MM.1S (cell line): ENCODE measurements at regions not wholly inside any gene's neighbourhood (a gene's known extent, or its start where the extent isn't known, plus 50 kb on each side); places are given as distances from the start of the nearest gene placed in this dataset.

Experiments
- DNase-seq: peaks from one replicate; pipeline ENCODE4 v3.0.0-alpha.2; 2015
- H2AFZ ChIP-seq: fragments of 300-600 bp; sonication (generic); 2 replicates; pipeline ENCODE4 v1.6.0; 2016; ENCODE audit warnings: antibody characterized with exemption, low read length
- H3F3A ChIP-seq: fragments of 300-600 bp; sonication (generic); 2 replicates; pipeline ENCODE4 v1.6.1; 2016; ENCODE audit warnings: mild to moderate bottlenecking, antibody characterized with exemption, low read length, moderate library complexity, mixed read lengths; ENCODE audit not compliant: insufficient read depth
- H3K27ac ChIP-seq: fragments of 300-600 bp; sonication (generic); 2 replicates; pipeline ENCODE4 v1.5.1; 2016; ENCODE audit warnings: mild to moderate bottlenecking, low read length
- H3K27me3 ChIP-seq: fragments of 300-600 bp; sonication (generic); replicated peaks from 2 replicates; pipeline ENCODE4 v1.6.0; 2016; ENCODE audit warnings: low read length; ENCODE audit not compliant: insufficient read depth
- H3K36me3 ChIP-seq: fragments of 300-600 bp; sonication (generic); replicated peaks from 2 replicates; pipeline ENCODE4 v1.6.1; 2016; ENCODE audit warnings: mild to moderate bottlenecking, low read length, mixed read lengths; ENCODE audit not compliant: insufficient read depth
- H3K4me1 ChIP-seq: fragments of 300-600 bp; sonication (generic); 2 replicates; pipeline ENCODE4 v1.6.1; 2016; ENCODE audit warnings: low read length, mixed read lengths
- H3K4me2 ChIP-seq: fragments of 300-600 bp; sonication (generic); 2 replicates; pipeline ENCODE4 v1.6.0; 2016; ENCODE audit warnings: low read depth, low read length
- H3K4me3 ChIP-seq: fragments of 300-600 bp; sonication (generic); 2 replicates; pipeline ENCODE4 v1.5.1; 2016; ENCODE audit warnings: low read length, mixed read lengths
- H3K79me2 ChIP-seq: fragments of 300-600 bp; sonication (generic); 2 replicates; pipeline ENCODE4 v1.6.1; 2016; ENCODE audit warnings: mixed run types, low read length, mixed read lengths
- H3K9ac ChIP-seq: fragments of 300-600 bp; sonication (generic); 2 replicates; pipeline ENCODE4 v1.6.1; 2016; ENCODE audit warnings: low read length, mixed read lengths
- H3K9me2 ChIP-seq: fragments of 300-600 bp; sonication (generic); replicated peaks from 2 replicates; pipeline ENCODE4 v1.6.1; 2016; ENCODE audit warnings: mild to moderate bottlenecking, low read length, mixed read lengths; ENCODE audit not compliant: insufficient read depth
- H3K9me3 ChIP-seq: fragments of 300-600 bp; sonication (generic); replicated peaks from 2 replicates; pipeline ENCODE4 v1.6.1; 2016; ENCODE audit warnings: mild to moderate bottlenecking, low read length, mixed read lengths; ENCODE audit not compliant: insufficient read depth
- H4K20me1 ChIP-seq: fragments of 300-600 bp; sonication (generic); 2 replicates; pipeline ENCODE4 v1.6.1; 2016; ENCODE audit warnings: mild to moderate bottlenecking, low read length, moderate library complexity, mixed read lengths; ENCODE audit not compliant: insufficient read depth
- CTCF ChIP-seq: fragments of 300-600 bp; sonication (generic); IDR thresholded peaks from 2 replicates; pipeline ENCODE4 v1.5.1; 2016; ENCODE audit warnings: antibody characterized with exemption, low read length, mixed read lengths
- EZH2 ChIP-seq: fragments of 300-600 bp; sonication (generic); optimal IDR thresholded peaks from 2 replicates; pipeline ENCODE3; 2017; ENCODE audit warnings: low read depth, mild to moderate bottlenecking, antibody characterized with exemption, low read length, mixed read lengths
- EZH2phosphoT487 ChIP-seq: fragments of 300-600 bp; sonication (generic); IDR thresholded peaks from 2 replicates; pipeline ENCODE4 v1.6.1; 2018; ENCODE audit warnings: antibody characterized with exemption, low read length

- Histone ChIP-seq H3K4me3 (no peak overlapping the region), H3K27ac (no peak overlapping the region), H2AFZ (no peak overlapping the region), H3K9me2 (no peaks in the 10 kb centered on the region), H3K9me3 (no peaks in the 10 kb centered on the region), H3K27me3 (no peaks in the 10 kb centered on the region), H3K79me2 (no peaks in the 10 kb centered on the region), H3K36me3 (no peaks in the 10 kb centered on the region), H3K4me2 (no peak overlapping the region), H4K20me1 (no peaks in the 10 kb centered on the region), H3K4me1 (no peaks in the 10 kb centered on the region), H3K9ac (no peak overlapping the region), H3F3A (no peaks in the 10 kb centered on the region)
- no peak for TF ChIP-seq EZH2
- no peak for TF ChIP-seq CTCF
- no peak for TF ChIP-seq EZH2phosphoT487
- no peak for DNase-seq
Measured at GRCh38 chr14:55929136-55929535, 189.1 kb upstream of the PELI2 start.

- H3K9ac ChIP-seq, result no peak overlapping the region
- no peaks in the 10 kb centered on the region for H4K20me1 ChIP-seq
- no peaks in the 10 kb centered on the region for H3K36me3 ChIP-seq
- H3K79me2 ChIP-seq, result no peaks in the 10 kb centered on the region
- H3K4me1 ChIP-seq, result no peaks in the 10 kb centered on the region
- no peak overlapping the region for H3K4me2 ChIP-seq
- H3K9me2 ChIP-seq, result no peaks in the 10 kb centered on the region
- H3F3A ChIP-seq, result no peaks in the 10 kb centered on the region
- H3K4me3 ChIP-seq, result no peak overlapping the region
- DNase-seq, result no peak
- H3K9me3 ChIP-seq, result no peaks in the 10 kb centered on the region
- no peak for TF ChIP-seq CTCF
- no peak for TF ChIP-seq EZH2
- TF ChIP-seq EZH2phosphoT487, result no peak
- no peak overlapping the region for H2AFZ ChIP-seq
- no peak overlapping the region for H3K27ac ChIP-seq
- no peaks in the 10 kb centered on the region for H3K27me3 ChIP-seq
Measured at GRCh38 chr14:55930016-55930784, 188.0 kb upstream of the PELI2 start.

- no peaks in the 10 kb centered on the region for H3K9me3 ChIP-seq
- H3K79me2 ChIP-seq, result no peaks in the 10 kb centered on the region
- no peaks in the 10 kb centered on the region for H3F3A ChIP-seq
- DNase-seq, result no peak
- no peak overlapping the region for H3K4me3 ChIP-seq
- H4K20me1 ChIP-seq, result no peaks in the 10 kb centered on the region
- H3K4me1 ChIP-seq, result no peaks in the 10 kb centered on the region
- H3K9me2 ChIP-seq, result no peaks in the 10 kb centered on the region
- H3K36me3 ChIP-seq, result no peaks in the 10 kb centered on the region
- H3K27ac ChIP-seq, result no peak overlapping the region
- no peak overlapping the region for H2AFZ ChIP-seq
- H3K4me2 ChIP-seq, result no peak overlapping the region
- TF ChIP-seq EZH2phosphoT487 (no peak), CTCF (no peak), EZH2 (no peak)
- no peaks in the 10 kb centered on the region for H3K27me3 ChIP-seq
- no peak overlapping the region for H3K9ac ChIP-seq
Measured at GRCh38 chr14:55936691-55937090, 181.5 kb upstream of the PELI2 start.
